ENCODE measurements at regions not wholly inside any gene's neighbourhood (a gene's known extent, or its start where the extent isn't known, plus 50 kb on each side); places are given as distances from the start of the nearest gene placed in this dataset.

- H3K9me3 Mint-ChIP-seq = peaks cover 0 to 13% (median 3%) of the 10 kb centered on the region in 11 donors
- ChIA-PET CTCF (no interaction called here), POLR2A (no interaction called here)
- H3K36me3 Mint-ChIP-seq = no peaks in the 10 kb centered on the region
- ATAC-seq (no peak), DNase-seq (no peak)
- intact Hi-C loops (cut with micrococcal nuclease) = no loop called here
- Histone ChIP-seq H3K4me3 (ENCODE audit: low read length) (no peak overlapping the region), H3K27ac (ENCODE audit: low read depth, low read length) (no peak overlapping the region), H3K4me1 (ENCODE audit: control insufficient read depth in 2 of 2, insufficient read depth in 2 of 2, low read length in 2 of 2) (no peaks in the 10 kb centered on the region), H3K9me3 (ENCODE audit: control insufficient read depth in 2 of 3, low read length in 3 of 3) (no peaks in the 10 kb centered on the region), H3K36me3 (ENCODE audit: control insufficient read depth in 2 of 3, insufficient read depth in 3 of 3, low read length in 3 of 3) (no peaks in the 10 kb centered on the region), H3K27me3 (ENCODE audit: control insufficient read depth in 2 of 2, insufficient read depth in 2 of 2, low read length in 2 of 2) (no peaks in the 10 kb centered on the region)
- H3K27me3 Mint-ChIP-seq = no peaks in the 10 kb centered on the region
- no peak overlapping the region for H3K4me3 Mint-ChIP-seq
- H3K4me1 Mint-ChIP-seq = peaks cover 0 to 1% (median 0%) of the 10 kb centered on the region in 7 donors
- H3K27ac Mint-ChIP-seq = no peak overlapping the region
Observed at GRCh38 chrX:7552760-7553159, 290.2 kb upstream of the VCX start.

GRCh38 chrX:7546551-7547080 lies 296.4 kb upstream of the VCX start:
- no peaks in the 10 kb centered on the region for H3K9me3 ChIP-seq (ENCODE audit: control insufficient read depth in 2 of 3, low read length in 3 of 3)
- no peak overlapping the region for H3K4me3 ChIP-seq (ENCODE audit: low read length)
- no peak for ATAC-seq
- no peaks in the 10 kb centered on the region for H3K4me1 ChIP-seq (ENCODE audit: control insufficient read depth in 2 of 2, insufficient read depth in 2 of 2, low read length in 2 of 2)
- H3K4me3 Mint-ChIP-seq = no peak overlapping the region
- intact Hi-C loops (cut with micrococcal nuclease) = loop anchor here in 1 of 2 donors (10.0 kb wide), 1 partner anchor 1142 kb away; no protein-coding TSS in a partner anchor
- no peaks in the 10 kb centered on the region for H3K36me3 ChIP-seq (ENCODE audit: control insufficient read depth in 2 of 3, insufficient read depth in 3 of 3, low read length in 3 of 3)
- ChIA-PET POLR2A (no interaction called here), CTCF (no interaction called here)
- DNase-seq = no peak
- H3K27me3 Mint-ChIP-seq = no peaks in the 10 kb centered on the region
- H3K27ac ChIP-seq (ENCODE audit: low read depth, low read length) = no peak overlapping the region
- no peaks in the 10 kb centered on the region for H3K4me1 Mint-ChIP-seq
- no peaks in the 10 kb centered on the region for H3K36me3 Mint-ChIP-seq
- peaks cover 0 to 12% (median 3%) of the 10 kb centered on the region in 11 donors for H3K9me3 Mint-ChIP-seq
- no peaks in the 10 kb centered on the region for H3K27me3 ChIP-seq (ENCODE audit: control insufficient read depth in 2 of 2, insufficient read depth in 2 of 2, low read length in 2 of 2)
- H3K27ac Mint-ChIP-seq = no peak overlapping the region

GRCh38 chrX:7545564-7545963 lies 297.4 kb upstream of the VCX start:
- H3K4me3 ChIP-seq (ENCODE audit: low read length) = no peak overlapping the region
- ChIA-PET CTCF (no interaction called here), POLR2A (no interaction called here)
- Mint-ChIP-seq H3K4me3 (no peak overlapping the region), H3K27me3 (no peaks in the 10 kb centered on the region), H3K27ac (no peak overlapping the region), H3K9me3 (peaks cover 0 to 14% (median 4%) of the 10 kb centered on the region in 11 donors), H3K36me3 (no peaks in the 10 kb centered on the region), H3K4me1 (no peaks in the 10 kb centered on the region)
- DNase-seq = no peak
- no peaks in the 10 kb centered on the region for H3K36me3 ChIP-seq (ENCODE audit: control insufficient read depth in 2 of 3, insufficient read depth in 3 of 3, low read length in 3 of 3)
- no peaks in the 10 kb centered on the region for H3K4me1 ChIP-seq (ENCODE audit: control insufficient read depth in 2 of 2, insufficient read depth in 2 of 2, low read length in 2 of 2)
- no peaks in the 10 kb centered on the region for H3K27me3 ChIP-seq (ENCODE audit: control insufficient read depth in 2 of 2, insufficient read depth in 2 of 2, low read length in 2 of 2)
- no peaks in the 10 kb centered on the region for H3K9me3 ChIP-seq (ENCODE audit: control insufficient read depth in 2 of 3, low read length in 3 of 3)
- ATAC-seq = no peak
- no peak overlapping the region for H3K27ac ChIP-seq (ENCODE audit: low read depth, low read length)
- intact Hi-C loops (cut with micrococcal nuclease) = loop anchor here in 1 of 2 donors (10.0 kb wide), 1 partner anchor 1141 kb away; no protein-coding TSS in a partner anchor

GRCh38 chrX:7542587-7543380 lies 300.2 kb upstream of the VCX start:
- Mint-ChIP-seq H3K27me3 (no peaks in the 10 kb centered on the region), H3K4me1 (no peaks in the 10 kb centered on the region), H3K27ac (no peak overlapping the region), H3K9me3 (peaks cover 0 to 25% (median 4%) of the 10 kb centered on the region in 11 donors), H3K4me3 (no peak overlapping the region), H3K36me3 (no peaks in the 10 kb centered on the region)
- intact Hi-C loops (cut with micrococcal nuclease) = loop anchor here in 1 of 2 donors (10.0 kb wide), 1 partner anchor 1138 kb away; no protein-coding TSS in a partner anchor
- CTCF ChIA-PET = no interaction called here
- POLR2A ChIA-PET = no interaction called here
- no peaks in the 10 kb centered on the region for H3K27me3 ChIP-seq (ENCODE audit: control insufficient read depth in 2 of 2, insufficient read depth in 2 of 2, low read length in 2 of 2)
- H3K4me3 ChIP-seq (ENCODE audit: low read length) = no peak overlapping the region
- H3K4me1 ChIP-seq (ENCODE audit: control insufficient read depth in 2 of 2, insufficient read depth in 2 of 2, low read length in 2 of 2) = no peaks in the 10 kb centered on the region
- H3K27ac ChIP-seq (ENCODE audit: low read depth, low read length) = no peak overlapping the region
- DNase-seq (no peak), ATAC-seq (no peak)
- H3K9me3 ChIP-seq (ENCODE audit: control insufficient read depth in 2 of 3, low read length in 3 of 3) = no peaks in the 10 kb centered on the region
- H3K36me3 ChIP-seq (ENCODE audit: control insufficient read depth in 2 of 3, insufficient read depth in 3 of 3, low read length in 3 of 3) = no peaks in the 10 kb centered on the region

GRCh38 chrX:7522860-7523259 lies 320.1 kb upstream of the VCX start:
- no peak overlapping the region for H3K4me3 ChIP-seq (ENCODE audit: low read length)
- H3K27ac ChIP-seq (ENCODE audit: low read depth, low read length) = no peak overlapping the region
- intact Hi-C loops (cut with micrococcal nuclease) = no loop called here
- no peaks in the 10 kb centered on the region for H3K27me3 ChIP-seq (ENCODE audit: control insufficient read depth in 2 of 2, insufficient read depth in 2 of 2, low read length in 2 of 2)
- no peaks in the 10 kb centered on the region for H3K27me3 Mint-ChIP-seq
- no peak overlapping the region for H3K4me3 Mint-ChIP-seq
- no peaks in the 10 kb centered on the region for H3K36me3 ChIP-seq (ENCODE audit: control insufficient read depth in 2 of 3, insufficient read depth in 3 of 3, low read length in 3 of 3)
- H3K36me3 Mint-ChIP-seq = peaks cover 0 to 7% (median 0%) of the 10 kb centered on the region in 5 donors
- no peaks in the 10 kb centered on the region for H3K4me1 ChIP-seq (ENCODE audit: control insufficient read depth in 2 of 2, insufficient read depth in 2 of 2, low read length in 2 of 2)
- no peak overlapping the region for H3K27ac Mint-ChIP-seq
- H3K4me1 Mint-ChIP-seq = no peaks in the 10 kb centered on the region
- peaks cover 0 to 22% (median 10%) of the 10 kb centered on the region in 11 donors for H3K9me3 Mint-ChIP-seq
- ATAC-seq = no peak
- H3K9me3 ChIP-seq (ENCODE audit: control insufficient read depth in 2 of 3, low read length in 3 of 3) = no peaks in the 10 kb centered on the region
- POLR2A ChIA-PET = no interaction called here
- CTCF ChIA-PET = no interaction called here
- no peak for DNase-seq

- Mint-ChIP-seq H3K36me3 (no peaks in the 10 kb centered on the region), H3K4me3 (no peak overlapping the region), H3K4me1 (no peaks in the 10 kb centered on the region), H3K9me3 (peaks cover 0 to 6% (median 2%) of the 10 kb centered on the region in 11 donors), H3K27me3 (no peaks in the 10 kb centered on the region), H3K27ac (no peak overlapping the region)
- Histone ChIP-seq H3K27me3 (ENCODE audit: control insufficient read depth in 2 of 2, insufficient read depth in 2 of 2, low read length in 2 of 2) (no peaks in the 10 kb centered on the region), H3K4me3 (ENCODE audit: low read length) (no peak overlapping the region), H3K9me3 (ENCODE audit: control insufficient read depth in 2 of 3, low read length in 3 of 3) (no peaks in the 10 kb centered on the region), H3K36me3 (ENCODE audit: control insufficient read depth in 2 of 3, insufficient read depth in 3 of 3, low read length in 3 of 3) (no peaks in the 10 kb centered on the region), H3K4me1 (ENCODE audit: control insufficient read depth in 2 of 2, insufficient read depth in 2 of 2, low read length in 2 of 2) (no peaks in the 10 kb centered on the region), H3K27ac (ENCODE audit: low read depth, low read length) (no peak overlapping the region)
- DNase-seq = no peak
- CTCF ChIA-PET = no interaction called here
- intact Hi-C loops (cut with micrococcal nuclease) = no loop called here
- no peak for ATAC-seq
- POLR2A ChIA-PET = no interaction called here
Observed at GRCh38 chrX:7515681-7516413, 327.1 kb upstream of the VCX start.

All from naive thymus-derived CD4-positive, alpha-beta T cell (primary cell).